HG03521 (cell line): ENCODE measurements at regions not wholly inside any gene's neighbourhood (a gene's known extent, or its start where the extent isn't known, plus 50 kb on each side); places are given as distances from the start of the nearest gene placed in this dataset.

Source experiments
- ATAC-seq: cut with Tn5 transposase; IDR thresholded peaks from one replicate; pipeline ENCODE4 v1.9.1; 2021; ENCODE audit warnings: mild to moderate bottlenecking, moderate library complexity; ENCODE audit not compliant: unreplicated experiment

DNA sequence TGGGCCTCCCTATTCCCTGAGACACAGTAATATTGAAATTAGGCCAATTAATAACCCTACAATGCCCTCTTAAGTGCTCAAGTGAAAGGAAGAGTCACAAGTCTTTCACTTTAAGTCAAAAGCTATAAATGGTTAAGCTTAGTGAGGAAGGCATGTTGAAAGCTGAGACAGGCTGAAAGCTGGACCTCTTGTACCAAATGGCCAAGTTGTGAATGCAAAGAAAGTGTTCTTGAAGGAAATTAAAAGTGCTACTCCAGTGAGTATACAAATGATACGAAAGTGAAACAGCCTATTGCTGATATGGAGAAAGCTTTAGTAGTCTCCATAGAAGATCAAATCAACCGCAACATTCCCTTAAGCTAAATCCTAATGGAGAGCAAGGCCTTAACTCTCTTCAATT, 140.8 kb downstream of the PTCSC3 start:
- ATAC-seq = no peak

DNA sequence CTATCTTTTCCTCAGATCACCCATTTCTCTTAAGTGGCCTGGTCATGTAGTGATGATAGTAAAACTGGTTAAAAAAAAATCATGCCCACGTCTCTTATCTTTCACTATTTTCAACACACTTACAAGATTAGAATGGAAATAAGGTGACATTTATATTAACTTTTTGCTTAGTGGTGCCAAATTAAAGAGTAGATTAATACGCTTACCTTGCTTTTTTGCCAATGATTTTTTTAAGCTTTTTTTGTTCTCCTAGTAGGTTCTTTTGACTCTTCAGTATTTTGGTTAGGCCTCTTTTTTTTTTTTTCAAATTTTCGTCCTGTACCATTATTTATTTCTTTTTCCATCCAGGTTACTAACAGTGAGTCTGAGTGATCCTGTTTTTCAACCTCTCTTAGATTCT, 147.9 kb downstream of the PTCSC3 start:
- no peak for ATAC-seq

DNA sequence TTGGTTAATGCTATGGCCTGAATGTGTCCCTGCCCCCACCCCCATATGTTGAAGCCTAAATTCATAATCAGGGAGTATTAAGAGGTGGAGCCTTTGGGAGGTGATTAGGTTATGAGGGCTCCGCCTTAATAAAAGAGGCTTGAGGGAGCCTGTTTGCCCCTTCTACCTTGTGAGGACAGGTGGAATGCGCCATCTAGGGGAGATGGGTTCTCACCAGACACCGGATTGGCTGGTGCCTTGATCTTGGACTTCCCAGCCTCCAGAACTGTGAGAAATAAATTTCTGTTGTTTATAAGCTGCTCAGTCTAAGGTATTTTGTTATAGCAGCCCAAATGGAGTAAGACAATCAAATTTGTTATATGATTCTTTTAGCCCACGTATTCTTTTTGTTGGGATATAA, 148.3 kb downstream of the PTCSC3 start:
- no peak for ATAC-seq

DNA sequence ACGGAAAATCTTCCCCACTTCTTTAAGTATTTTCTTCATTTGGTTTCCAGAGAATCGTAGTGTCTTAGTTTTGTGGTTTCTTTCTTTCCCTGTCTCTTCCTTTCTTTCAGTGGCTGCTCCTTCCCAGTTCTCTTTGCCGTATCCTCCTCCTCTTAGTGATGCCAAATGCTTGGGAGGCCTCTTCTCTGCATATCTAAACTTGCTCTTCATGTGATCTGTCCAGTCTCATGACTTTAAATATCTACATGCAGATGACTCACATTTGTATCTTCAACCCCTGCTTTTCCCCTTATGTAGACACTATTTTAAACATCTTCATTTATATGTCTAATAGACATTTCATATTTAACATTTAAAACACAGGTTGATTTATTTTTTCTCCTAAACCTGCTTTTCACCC, 149.2 kb downstream of the PTCSC3 start:
- no peak for ATAC-seq

DNA sequence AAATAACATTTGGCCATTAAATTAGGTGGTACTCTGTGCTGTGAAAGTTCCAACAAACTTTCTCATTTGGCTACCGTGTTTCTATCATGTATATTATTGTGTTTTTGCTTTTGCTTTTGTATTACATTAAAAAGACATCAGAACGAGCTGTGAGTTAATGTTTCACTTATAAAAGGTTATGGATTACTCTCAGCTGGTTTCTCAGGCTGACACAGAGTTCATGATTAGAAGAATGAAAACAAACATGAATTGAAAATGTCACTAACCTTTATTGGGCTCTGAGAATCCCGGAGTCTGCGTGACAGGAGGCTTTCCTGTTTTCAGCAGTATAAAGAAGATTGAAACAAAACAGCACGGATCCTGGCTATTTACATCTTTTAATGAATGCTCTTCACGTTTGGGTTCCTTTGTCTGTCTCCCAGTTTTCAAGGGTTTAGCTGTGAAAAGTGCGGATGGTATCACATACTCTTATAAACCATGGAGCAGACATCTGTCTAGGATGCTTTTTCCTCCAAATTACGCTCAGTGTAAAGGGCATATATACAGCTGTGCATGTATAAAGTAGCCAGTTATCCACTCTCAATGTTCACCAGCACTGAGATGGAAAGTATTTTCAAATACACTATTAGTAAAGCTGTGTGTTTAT, 153.6 kb downstream of the PTCSC3 start:
- ATAC-seq = no peak

DNA sequence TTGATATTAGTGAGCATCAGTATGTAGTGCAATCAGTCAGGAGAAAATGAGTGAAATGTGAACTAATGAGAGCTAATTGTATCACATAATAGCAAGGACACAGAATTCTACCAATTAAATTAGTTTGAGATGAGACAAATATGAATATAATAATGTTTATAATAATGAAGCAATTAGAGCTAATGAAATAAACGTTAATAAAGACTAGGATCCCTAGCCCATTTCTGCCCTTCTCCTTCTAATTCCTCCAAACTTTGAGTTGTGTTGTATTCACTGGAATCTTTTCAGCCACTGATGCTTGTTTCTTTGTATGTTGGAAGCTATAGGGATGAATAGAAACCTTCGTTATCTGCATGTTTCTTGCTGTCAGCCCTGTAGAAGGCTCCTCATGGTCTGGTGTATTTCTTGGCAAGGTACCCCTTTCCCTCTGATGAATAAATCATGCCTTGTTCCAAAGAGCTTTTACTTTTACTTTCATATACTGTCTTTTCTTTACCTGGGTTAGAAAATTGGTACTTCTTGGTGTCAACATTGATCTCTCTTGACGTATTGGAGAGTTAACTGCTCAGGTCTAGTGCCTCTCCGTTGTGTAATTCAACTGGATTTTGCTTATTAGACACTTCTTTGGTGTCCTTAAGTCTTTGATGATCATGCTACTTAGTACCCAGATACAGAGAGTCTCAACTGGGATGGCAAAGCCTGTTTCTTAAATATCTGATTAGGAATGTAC, 154.8 kb downstream of the PTCSC3 start:
- no peak for ATAC-seq

DNA sequence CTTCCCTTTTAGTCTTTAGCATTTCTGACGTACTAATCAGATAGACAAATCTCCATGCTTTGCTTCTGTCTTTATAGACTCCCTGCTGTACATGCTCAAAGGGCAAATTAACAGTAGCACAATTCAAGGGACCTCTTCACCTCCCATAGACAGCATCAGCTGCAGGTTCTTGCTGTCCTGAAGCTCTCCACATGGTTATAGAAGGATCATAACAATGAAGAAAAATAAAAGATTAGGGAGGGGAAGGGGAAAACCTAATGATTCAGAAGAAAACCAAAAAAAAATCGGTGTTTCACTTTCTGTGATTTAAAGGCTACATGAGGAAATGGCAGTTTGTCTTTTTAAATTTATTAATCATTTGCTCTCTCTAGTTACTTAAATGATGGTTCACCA, 155.5 kb downstream of the PTCSC3 start:
- ATAC-seq = no peak

DNA sequence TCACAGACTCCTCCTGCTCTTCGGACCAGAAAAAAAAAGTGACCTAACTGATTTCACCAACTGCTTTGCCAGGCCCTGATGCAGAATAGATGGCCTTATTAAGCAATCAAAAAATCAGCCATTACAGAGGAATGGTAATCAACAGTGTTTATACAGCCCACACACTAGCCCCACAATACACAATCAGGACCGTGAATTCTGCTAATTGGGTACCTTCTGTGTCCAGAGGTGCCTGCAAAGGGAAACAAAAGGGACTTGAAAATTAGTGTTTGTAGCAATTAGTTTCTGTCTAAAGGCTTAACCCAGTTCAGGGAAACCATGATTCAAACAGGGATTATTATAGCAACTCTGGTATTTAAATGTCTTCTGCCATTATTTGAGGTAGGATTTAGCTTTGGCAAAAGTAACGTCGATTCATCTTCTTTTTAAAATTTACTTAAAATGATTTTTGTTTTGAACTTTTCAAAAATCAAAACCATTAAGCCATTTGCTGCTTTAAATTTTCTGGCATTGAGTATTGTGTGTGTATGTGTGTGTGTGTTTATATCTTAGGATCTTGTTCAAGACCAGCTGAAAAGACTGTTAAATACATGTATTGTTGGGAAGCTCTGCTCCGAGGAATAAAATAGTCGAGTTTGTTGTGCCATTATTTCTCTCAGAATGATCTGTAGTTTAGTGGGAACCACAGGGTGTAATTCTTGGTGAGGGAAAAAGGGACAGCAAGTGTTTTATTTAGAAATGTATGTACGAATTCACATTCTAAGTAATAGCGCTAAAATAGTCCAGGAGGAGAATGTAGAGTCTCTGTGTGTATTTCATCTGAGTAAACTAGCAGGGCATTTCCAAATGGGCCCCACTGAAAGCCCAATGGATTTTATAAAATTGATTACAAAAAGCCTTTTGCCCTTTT, 156.1 kb downstream of the PTCSC3 start:
- no peak for ATAC-seq

DNA sequence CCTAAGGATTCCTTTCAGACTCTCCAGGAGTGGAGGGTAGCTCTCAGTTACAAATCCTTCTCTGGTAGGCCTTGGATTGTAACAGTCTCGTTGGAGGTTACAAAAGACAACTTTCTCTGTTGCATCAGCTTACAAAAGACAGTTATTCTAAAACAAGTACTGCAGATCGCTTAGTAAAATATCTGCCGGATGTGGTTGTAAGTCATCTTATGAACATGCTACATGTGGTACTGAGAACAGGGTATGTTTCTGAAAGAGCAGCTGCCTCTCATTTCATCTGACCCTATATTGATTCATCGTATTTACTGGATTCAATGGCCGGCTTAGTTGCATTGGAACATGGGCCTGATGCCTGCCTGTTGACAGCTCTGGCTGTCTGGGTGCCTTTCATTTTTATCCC, 157.4 kb downstream of the PTCSC3 start:
- ATAC-seq = no peak

GRCh38 chr14:36014236-36014635, 162.3 kb downstream of the PTCSC3 start:
- no peak for ATAC-seq

DNA sequence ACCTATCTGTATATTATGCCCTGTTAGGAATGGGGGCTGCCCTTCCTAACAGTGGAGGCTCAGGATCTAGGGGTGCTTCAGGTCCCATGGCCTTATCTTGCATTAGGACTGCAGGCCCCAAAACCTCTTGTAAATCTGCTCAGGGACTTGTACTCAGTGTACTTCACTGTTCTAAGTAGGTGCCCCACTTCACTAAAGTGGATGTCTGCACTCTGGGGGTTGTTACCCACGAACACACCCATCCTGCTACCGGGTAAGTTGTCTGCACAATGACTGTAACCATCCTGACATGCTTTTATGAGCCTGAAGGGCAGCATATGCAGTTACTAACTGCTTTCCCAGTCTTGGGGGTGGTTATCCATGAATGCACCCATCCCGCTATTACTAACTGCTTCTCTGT, 163.0 kb downstream of the PTCSC3 start:
- ATAC-seq = no peak

GRCh38 chr14:36012621-36013020, 163.9 kb downstream of the PTCSC3 start:
- ATAC-seq = no peak

DNA sequence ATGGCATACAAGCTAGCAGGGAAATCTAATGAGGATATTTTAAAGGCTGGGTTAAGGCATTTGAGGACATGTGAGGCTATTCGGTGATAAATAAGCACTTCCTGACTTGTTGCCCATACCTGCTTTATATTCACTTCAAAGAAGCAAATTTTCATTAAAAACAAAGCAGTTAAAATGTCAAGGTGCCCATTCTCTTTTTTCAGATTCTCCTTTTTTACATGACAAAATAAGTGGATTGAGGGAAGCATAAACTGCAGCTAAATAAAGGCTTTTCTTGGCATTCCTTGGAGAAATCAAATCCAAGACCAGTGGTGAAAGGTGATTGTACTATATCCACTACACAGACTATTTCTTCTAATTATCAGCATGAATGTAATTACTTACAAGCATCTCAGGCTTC, 166.9 kb downstream of the PTCSC3 start:
- no peak for ATAC-seq

DNA sequence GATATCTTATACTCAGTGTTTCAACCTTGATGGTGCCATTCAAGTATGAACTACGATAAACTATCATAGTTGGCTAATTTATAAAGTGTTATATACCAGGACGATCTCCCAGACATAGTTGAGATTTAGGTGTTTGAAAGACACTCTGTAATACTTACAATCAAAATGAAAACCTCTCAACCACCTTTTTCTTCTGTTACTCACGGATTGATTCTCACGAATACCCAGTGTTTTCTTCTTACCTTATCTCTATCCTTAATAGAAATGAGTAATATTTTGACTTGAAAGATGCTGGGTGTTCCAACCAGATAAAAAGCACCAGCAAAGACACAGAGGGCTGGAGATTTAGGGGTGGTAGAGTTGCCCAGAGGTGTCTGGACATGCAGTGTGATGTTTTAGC, 169.9 kb downstream of the PTCSC3 start:
- no peak for ATAC-seq

DNA sequence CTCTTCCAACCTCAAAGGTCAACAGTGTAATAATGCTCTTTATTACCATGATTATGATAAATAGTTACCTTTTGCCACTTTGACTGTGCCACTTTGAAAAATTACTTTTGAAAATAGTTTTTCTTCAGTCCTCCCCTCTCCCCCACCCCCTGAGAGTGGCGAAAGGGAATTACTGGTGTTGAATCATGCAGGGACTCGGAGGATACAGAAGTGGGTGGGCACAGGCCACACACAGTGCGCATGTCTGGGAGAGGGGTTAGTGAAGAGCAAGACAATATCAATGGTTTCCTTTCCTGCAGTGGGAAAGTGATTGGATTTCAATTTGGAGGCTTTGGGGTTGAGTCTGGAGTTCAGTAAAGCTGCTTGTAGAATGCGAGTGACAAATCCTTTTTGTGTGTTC, 170.9 kb downstream of the PTCSC3 start:
- no peak for ATAC-seq

DNA sequence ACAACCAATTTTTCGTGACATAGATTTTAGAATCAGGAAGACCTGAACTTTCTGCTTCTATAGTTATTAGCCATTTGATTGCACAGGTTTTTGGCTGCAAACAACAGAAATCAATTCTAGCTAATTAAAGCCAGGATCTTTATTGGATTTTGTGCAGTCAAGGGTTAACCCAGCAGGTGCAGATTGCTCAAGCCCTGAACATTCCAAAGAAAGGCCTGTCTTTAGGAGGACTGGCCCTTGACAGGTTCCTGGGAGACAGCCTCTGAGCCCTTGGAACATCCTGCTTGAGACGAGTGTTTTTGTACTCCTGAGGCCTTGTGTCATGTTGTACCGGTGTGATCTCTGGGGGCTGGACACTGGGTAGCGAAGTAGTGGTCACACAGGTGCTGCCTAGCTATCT, 174.6 kb downstream of the PTCSC3 start:
- ATAC-seq = no peak

GRCh38 chr14:35999294-35999693, 173.2 kb downstream of the BRMS1L start:
- ATAC-seq = no peak

GRCh38 chr14:35998303-35998702, 172.2 kb downstream of the BRMS1L start:
- no peak for ATAC-seq

GRCh38 chr14:35993684-35993960, 167.5 kb downstream of the BRMS1L start:
- no peak for ATAC-seq

DNA sequence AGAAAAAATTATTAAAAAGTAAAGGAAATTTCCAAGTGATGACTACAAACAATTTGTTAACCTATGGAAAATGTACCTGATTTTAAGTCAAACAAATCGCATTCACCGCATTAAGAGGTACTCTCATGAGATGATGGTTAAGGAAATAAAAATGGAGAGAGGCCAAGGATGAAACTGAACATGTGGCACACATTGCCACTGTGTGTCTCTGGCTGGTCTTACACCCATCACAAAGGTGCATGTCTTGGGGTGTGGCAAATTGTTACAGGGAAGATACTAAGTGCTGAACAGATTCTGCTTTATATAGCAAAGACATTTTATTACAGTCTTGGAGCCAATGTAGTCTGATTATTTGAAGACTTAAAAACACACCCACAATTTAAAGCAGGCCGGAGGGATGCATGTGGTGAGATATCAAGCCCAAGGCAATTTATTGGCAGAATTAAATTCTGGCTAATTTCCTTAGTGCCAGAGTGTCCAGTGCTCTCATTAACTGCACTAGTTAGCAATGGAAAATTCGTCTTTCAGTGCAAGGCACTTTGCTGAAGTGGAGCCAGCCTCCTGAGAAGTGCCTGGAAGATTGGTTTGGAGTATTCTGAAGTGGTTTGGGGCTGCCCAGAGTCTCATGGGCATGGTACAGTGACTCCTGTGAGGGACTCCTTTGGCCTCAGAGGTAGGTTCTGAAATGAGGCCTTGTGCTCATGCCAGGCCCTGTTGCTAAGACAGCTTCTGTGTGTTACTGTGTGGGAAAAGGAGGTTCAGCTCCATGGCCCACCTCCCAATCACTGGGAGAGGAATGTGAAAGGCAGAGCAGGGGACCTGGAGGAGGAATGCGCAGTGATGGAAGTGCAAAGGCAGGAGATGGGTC, 166.9 kb downstream of the BRMS1L start:
- ATAC-seq = no peak

DNA sequence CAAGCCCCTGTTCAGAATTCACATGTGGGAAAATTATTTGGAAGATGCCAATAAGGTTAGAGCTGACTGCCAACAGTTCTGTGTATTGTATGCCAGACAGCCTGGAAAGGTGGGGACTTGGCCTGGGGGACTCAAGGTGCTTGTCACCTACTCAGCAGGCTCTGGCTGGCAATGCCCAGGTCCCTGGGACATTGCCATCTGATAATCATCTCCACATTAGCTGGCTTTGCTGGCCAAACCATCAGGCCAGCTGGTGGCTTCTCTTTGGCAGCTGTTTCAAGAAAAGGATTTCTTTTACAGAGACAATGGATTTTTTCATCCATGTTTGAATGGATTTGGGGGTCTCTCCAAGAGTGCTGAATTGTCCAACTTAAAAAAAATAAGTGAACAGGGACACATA, 165.2 kb downstream of the BRMS1L start:
- no peak for ATAC-seq
